ENCODE measurements at regions not wholly inside any gene's neighbourhood (a gene's known extent, or its start where the extent isn't known, plus 50 kb on each side); places are given as distances from the start of the nearest gene placed in this dataset.
A peak's percentile ranks its signal among the peaks of the same experiment; 100 is the strongest.

GRCh38 chrX:131675596-131676194, 131.8 kb downstream of the OR13H1 start:
- peak; percentile 74 for FAIRE-seq
- peak; percentile 8 for DNase-seq (ENCODE audit: low spot score)
- no peak overlapping the region for H3K27ac ChIP-seq (ENCODE audit: extremely low read length, insufficient read depth, low read length)
- no peaks in the 10 kb centered on the region for H3K36me3 ChIP-seq (replicated peaks in 1 of 2; ENCODE audit: control insufficient read depth in 1 of 2, insufficient read depth in 2 of 2, low read length in 2 of 2)
- no peaks in the 10 kb centered on the region for H4K20me1 ChIP-seq (ENCODE audit: insufficient read depth, low read length)
- in situ Hi-C loops (cut with HindIII; ENCODE audit: extremely low pct_ligation_motif_present, low pct_unique_long_range_greater_than_20kb) (no loop called here), intact Hi-C loops (cut with micrococcal nuclease; ENCODE audit: unreplicated experiment) (loop anchor here (2.0 kb wide), 1 partner anchor 699 kb away; no protein-coding TSS in a partner anchor)
- 0% methylated on average over 1 of the region's 1 CpG for WGBS (ENCODE audit: low lambda C conversion rate)
- TF ChIP-seq CTCF (CRISPR knock-in tag; IDR thresholded peaks at IDR 0.05) (peak; percentile 40; the same call in 1 of the 2 replicates), ZNF781 (CRISPR knock-in tag; IDR thresholded peaks at IDR 0.05; ENCODE audit: borderline replicate concordance, not compliant biosample characterization) (no peak), TAF15 (IDR thresholded peaks at IDR 0.05; ENCODE audit: low read depth, low read length, poor library complexity, severe bottlenecking) (no peak), ZNF710 (CRISPR knock-in tag; IDR thresholded peaks at IDR 0.05; ENCODE audit: borderline replicate concordance) (no peak), ZBTB1 (CRISPR knock-in tag; IDR thresholded peaks at IDR 0.05; ENCODE audit: borderline replicate concordance) (no peak), KDM4B (CRISPR knock-in tag; IDR thresholded peaks at IDR 0.05) (no peak), STAG1 (CRISPR knock-in tag; IDR thresholded peaks at IDR 0.05) (peak; percentile 50)
- no peak overlapping the region for H3K9ac ChIP-seq (ENCODE audit: insufficient read depth, low read depth, low read length)
- no TSS peak for BruUV-seq (replicated peaks)
- H3K4me2 ChIP-seq (ENCODE audit: low read depth, low read length): no peak overlapping the region
- POLR2A ChIA-PET: no interaction called here
- no peaks in the 10 kb centered on the region for H3K9me3 ChIP-seq (ENCODE audit: low read length)
- H3K27me3 ChIP-seq (ENCODE audit: control insufficient read depth in 1 of 2, insufficient read depth in 2 of 2, low read length in 2 of 2): no peaks in the 10 kb centered on the region
- no peaks in the 10 kb centered on the region for H3K4me1 ChIP-seq (ENCODE audit: insufficient read depth, low read length)
- H3K4me3 ChIP-seq (replicated peaks in 1 of 3; ENCODE audit: insufficient read depth in 1 of 3, low read depth in 2 of 3, low read length in 3 of 3): no peak overlapping the region
- no peaks in the 10 kb centered on the region for H3K79me2 ChIP-seq (ENCODE audit: insufficient read depth, low read length)
- ATAC-seq: peak; percentile 80
- H2AFZ ChIP-seq (ENCODE audit: low read length): no peak overlapping the region
- CTCF ChIA-PET (ENCODE audit: low intra/inter-chr PET ratio, low total read pairs): interaction anchor here (1.3 kb wide), 1 partner anchor 700 kb away, joined by 9 read pairs; no protein-coding TSS in a partner anchor

Data from HepG2 (cell line).